BLaER1 (cell line): ENCODE measurements at regions not wholly inside any gene's neighbourhood (a gene's known extent, or its start where the extent isn't known, plus 50 kb on each side); places are given as distances from the start of the nearest gene placed in this dataset.
"Not testable (repeated sequence)": the region's sequence is repeated elsewhere in the genome, so short reads cannot be mapped to it uniquely, and the experiment has no call there.

Experiments used
- H3K27ac ChIP-seq: shearing (Covaris generic); formaldehyde crosslinking; 2 replicates; pipeline ENCODE4 v1.8.1; 2022
- H3K27me3 ChIP-seq: shearing (Covaris generic); formaldehyde crosslinking; 2 replicates; pipeline ENCODE4 v1.8.1; 2022
- H3K36me3 ChIP-seq: shearing (Covaris generic); formaldehyde crosslinking; 2 replicates; pipeline ENCODE4 v1.8.1; 2022
- H3K4me1 ChIP-seq: shearing (Covaris generic); formaldehyde crosslinking; 2 replicates; pipeline ENCODE4 v1.8.1; 2022
- H3K4me2 ChIP-seq: shearing (Covaris generic); formaldehyde crosslinking; 2 replicates; pipeline ENCODE4 v1.8.1; 2022
- H3K4me3 ChIP-seq: shearing (Covaris generic); formaldehyde crosslinking; 2 replicates; pipeline ENCODE4 v1.8.1; 2022
- H3K9ac ChIP-seq: shearing (Covaris generic); formaldehyde crosslinking; 2 replicates; pipeline ENCODE4 v1.8.1; 2022
- H3K9me3 ChIP-seq: shearing (Covaris generic); formaldehyde crosslinking; 2 replicates; pipeline ENCODE4 v1.8.1; 2022
- H4K20me1 ChIP-seq: shearing (Covaris generic); formaldehyde crosslinking; 2 replicates; pipeline ENCODE4 v1.8.1; 2022
- Cebpa-rat ChIP-seq: shearing (Covaris generic); IDR thresholded peaks from 2 replicates; pipeline ENCODE4 v1.8.1; 2022

- Histone ChIP-seq H3K27me3 (no peaks in the 10 kb centered on the region), H3K4me2 (no peak overlapping the region), H3K36me3 (no peaks in the 10 kb centered on the region), H3K4me3 (no peak overlapping the region), H3K4me1 (no peaks in the 10 kb centered on the region), H4K20me1 (no peaks in the 10 kb centered on the region), H3K9me3 (no peaks in the 10 kb centered on the region), H3K9ac (no peak overlapping the region), H3K27ac (no peak overlapping the region)
- no peak for TF ChIP-seq Cebpa-rat
Observed at GRCh38 chr12:89832336-89832735, 123.7 kb upstream of the ATP2B1 start.

GRCh38 chr12:89831310-89832095, 122.9 kb upstream of the ATP2B1 start:
- H3K27me3 ChIP-seq = no peaks in the 10 kb centered on the region
- H3K4me1 ChIP-seq = no peaks in the 10 kb centered on the region
- H3K27ac ChIP-seq = no peak overlapping the region
- no peak for TF ChIP-seq Cebpa-rat
- H4K20me1 ChIP-seq = no peaks in the 10 kb centered on the region
- no peak overlapping the region for H3K9ac ChIP-seq
- no peak overlapping the region for H3K4me2 ChIP-seq
- no peak overlapping the region for H3K4me3 ChIP-seq
- H3K36me3 ChIP-seq = no peaks in the 10 kb centered on the region
- no peaks in the 10 kb centered on the region for H3K9me3 ChIP-seq

- Histone ChIP-seq H4K20me1 (no peaks in the 10 kb centered on the region), H3K36me3 (no peaks in the 10 kb centered on the region), H3K9me3 (no peaks in the 10 kb centered on the region), H3K4me2 (no peak overlapping the region), H3K27ac (no peak overlapping the region), H3K9ac (no peak overlapping the region), H3K27me3 (no peaks in the 10 kb centered on the region), H3K4me3 (no peak overlapping the region), H3K4me1 (no peaks in the 10 kb centered on the region)
- no peak for TF ChIP-seq Cebpa-rat
Observed at GRCh38 chr12:89829434-89829975, 120.9 kb upstream of the ATP2B1 start.

- no peaks in the 10 kb centered on the region for H4K20me1 ChIP-seq
Observed at GRCh38 chr12:89828575-89828974, 119.9 kb upstream of the ATP2B1 start.

GRCh38 chr12:89827592-89827991, 119.0 kb upstream of the ATP2B1 start:
- TF ChIP-seq Cebpa-rat = no peak
- Histone ChIP-seq H3K27me3 (no peaks in the 10 kb centered on the region), H4K20me1 (no peaks in the 10 kb centered on the region), H3K4me1 (no peaks in the 10 kb centered on the region), H3K4me2 (no peak overlapping the region), H3K36me3 (no peaks in the 10 kb centered on the region), H3K4me3 (no peak overlapping the region), H3K9ac (no peak overlapping the region), H3K27ac (no peak overlapping the region), H3K9me3 (no peaks in the 10 kb centered on the region)

More at GRCh38 chr12:89828575-89828974, 119.9 kb upstream of the ATP2B1 start:
- Histone ChIP-seq H3K4me1 (no peaks in the 10 kb centered on the region), H3K27me3 (no peaks in the 10 kb centered on the region), H3K9ac (no peak overlapping the region), H3K36me3 (no peaks in the 10 kb centered on the region), H3K27ac (no peak overlapping the region), H3K4me3 (no peak overlapping the region), H3K9me3 (no peaks in the 10 kb centered on the region), H3K4me2 (no peak overlapping the region)
- TF ChIP-seq Cebpa-rat = no peak

GRCh38 chr12:89826468-89826867, 117.8 kb upstream of the ATP2B1 start:
- TF ChIP-seq Cebpa-rat = no peak
- H3K9me3 ChIP-seq = no peaks in the 10 kb centered on the region
- H3K9ac ChIP-seq = no peak overlapping the region
- no peaks in the 10 kb centered on the region for H4K20me1 ChIP-seq
- H3K27ac ChIP-seq = no peak overlapping the region
- H3K4me1 ChIP-seq = no peaks in the 10 kb centered on the region
- H3K4me3 ChIP-seq = no peak overlapping the region
- no peaks in the 10 kb centered on the region for H3K36me3 ChIP-seq
- no peaks in the 10 kb centered on the region for H3K27me3 ChIP-seq
- no peak overlapping the region for H3K4me2 ChIP-seq

GRCh38 chr12:89825591-89826449, 117.2 kb upstream of the ATP2B1 start:
- H3K4me2 ChIP-seq = no peak overlapping the region

GRCh38 chr12:89824822-89825221, 116.2 kb upstream of the ATP2B1 start:
- Histone ChIP-seq H3K4me1 (no peaks in the 10 kb centered on the region), H3K4me3 (no peak overlapping the region), H3K9me3 (no peaks in the 10 kb centered on the region), H4K20me1 (no peaks in the 10 kb centered on the region), H3K36me3 (no peaks in the 10 kb centered on the region), H3K9ac (no peak overlapping the region), H3K27ac (no peak overlapping the region), H3K27me3 (no peaks in the 10 kb centered on the region), H3K4me2 (no peak overlapping the region)
- no peak for TF ChIP-seq Cebpa-rat

More at GRCh38 chr12:89825591-89826449, 117.2 kb upstream of the ATP2B1 start:
- no peak for TF ChIP-seq Cebpa-rat
- H3K9ac ChIP-seq = no peak overlapping the region
- H3K27me3 ChIP-seq = no peaks in the 10 kb centered on the region
- no peak overlapping the region for H3K4me3 ChIP-seq
- no peaks in the 10 kb centered on the region for H3K4me1 ChIP-seq
- H3K27ac ChIP-seq = no peak overlapping the region
- no peaks in the 10 kb centered on the region for H3K9me3 ChIP-seq
- no peaks in the 10 kb centered on the region for H4K20me1 ChIP-seq
- H3K36me3 ChIP-seq = no peaks in the 10 kb centered on the region

GRCh38 chr12:89822992-89823391, 114.4 kb upstream of the ATP2B1 start:
- H3K9ac ChIP-seq, H3K27ac ChIP-seq, H3K27me3 ChIP-seq, H3K4me3 ChIP-seq, H4K20me1 ChIP-seq, H3K4me2 ChIP-seq, H3K9me3 ChIP-seq, H3K4me1 ChIP-seq, H3K36me3 ChIP-seq: not testable (repeated sequence)

GRCh38 chr12:89821896-89822295, 113.3 kb upstream of the ATP2B1 start:
- Histone ChIP-seq H3K36me3 (no peaks in the 10 kb centered on the region), H3K27ac (no peak overlapping the region), H3K9me3 (no peaks in the 10 kb centered on the region), H3K4me2 (no peak overlapping the region), H4K20me1 (no peaks in the 10 kb centered on the region), H3K4me3 (no peak overlapping the region), H3K9ac (no peak overlapping the region), H3K27me3 (no peaks in the 10 kb centered on the region), H3K4me1 (no peaks in the 10 kb centered on the region)
- no peak for TF ChIP-seq Cebpa-rat
